ENCODE measurements at regions not wholly inside any gene's neighbourhood (a gene's known extent, or its start where the extent isn't known, plus 50 kb on each side); places are given as distances from the start of the nearest gene placed in this dataset.

- H3K9me3 Mint-ChIP-seq: no peaks in the 10 kb centered on the region
- H3K36me3 Mint-ChIP-seq (ENCODE audit: low read depth): no peaks in the 10 kb centered on the region
- DNase-seq (ENCODE audit: low spot score): no peak
- intact Hi-C loops (cut with micrococcal nuclease): no loop called here
- H3K4me1 Mint-ChIP-seq (ENCODE audit: low read depth): no peaks in the 10 kb centered on the region
- no peak overlapping the region for H3K4me3 Mint-ChIP-seq (ENCODE audit: low read depth)
- H3K27ac Mint-ChIP-seq: no peak overlapping the region
- peaks cover 2% of the 10 kb centered on the region for H3K27me3 Mint-ChIP-seq (ENCODE audit: low read depth)
Observed at GRCh38 chr6:163671355-163671754, 256.8 kb downstream of the QKI start.

- Mint-ChIP-seq H3K27ac (no peak overlapping the region), H3K27me3 (ENCODE audit: low read depth) (peaks cover 2% of the 10 kb centered on the region), H3K9me3 (no peaks in the 10 kb centered on the region), H3K4me1 (ENCODE audit: low read depth) (no peaks in the 10 kb centered on the region), H3K36me3 (ENCODE audit: low read depth) (no peaks in the 10 kb centered on the region), H3K4me3 (ENCODE audit: low read depth) (no peak overlapping the region)
- no peak for DNase-seq (ENCODE audit: low spot score)
- intact Hi-C loops (cut with micrococcal nuclease): no loop called here
Observed at GRCh38 chr6:163670336-163670735, 255.8 kb downstream of the QKI start.

GRCh38 chr6:163668061-163668426, 253.5 kb downstream of the QKI start:
- no peak for DNase-seq (ENCODE audit: low spot score)
- Mint-ChIP-seq H3K9me3 (no peaks in the 10 kb centered on the region), H3K27ac (no peak overlapping the region), H3K4me3 (ENCODE audit: low read depth) (no peak overlapping the region), H3K27me3 (ENCODE audit: low read depth) (no peaks in the 10 kb centered on the region), H3K4me1 (ENCODE audit: low read depth) (no peaks in the 10 kb centered on the region), H3K36me3 (ENCODE audit: low read depth) (no peaks in the 10 kb centered on the region)
- intact Hi-C loops (cut with micrococcal nuclease): no loop called here

- no peak overlapping the region for H3K4me3 Mint-ChIP-seq (ENCODE audit: low read depth)
- H3K27ac Mint-ChIP-seq: no peak overlapping the region
- no peak for DNase-seq (ENCODE audit: low spot score)
- intact Hi-C loops (cut with micrococcal nuclease): no loop called here
- no peaks in the 10 kb centered on the region for H3K36me3 Mint-ChIP-seq (ENCODE audit: low read depth)
- no peaks in the 10 kb centered on the region for H3K9me3 Mint-ChIP-seq
- no peaks in the 10 kb centered on the region for H3K27me3 Mint-ChIP-seq (ENCODE audit: low read depth)
- H3K4me1 Mint-ChIP-seq (ENCODE audit: low read depth): no peaks in the 10 kb centered on the region
Observed at GRCh38 chr6:163667372-163668060, 253.0 kb downstream of the QKI start.

GRCh38 chr6:163665464-163665863, 250.9 kb downstream of the QKI start:
- no peaks in the 10 kb centered on the region for H3K27me3 Mint-ChIP-seq (ENCODE audit: low read depth)
- intact Hi-C loops (cut with micrococcal nuclease): no loop called here
- no peaks in the 10 kb centered on the region for H3K4me1 Mint-ChIP-seq (ENCODE audit: low read depth)

GRCh38 chr6:163663575-163663974, 249.1 kb downstream of the QKI start:
- Mint-ChIP-seq H3K27ac (no peak overlapping the region), H3K36me3 (ENCODE audit: low read depth) (no peaks in the 10 kb centered on the region), H3K4me1 (ENCODE audit: low read depth) (no peaks in the 10 kb centered on the region), H3K9me3 (no peaks in the 10 kb centered on the region), H3K4me3 (ENCODE audit: low read depth) (no peak overlapping the region), H3K27me3 (ENCODE audit: low read depth) (peaks cover 5% of the 10 kb centered on the region)
- intact Hi-C loops (cut with micrococcal nuclease): no loop called here
- no peak for DNase-seq (ENCODE audit: low spot score)

More at GRCh38 chr6:163665464-163665863, 250.9 kb downstream of the QKI start:
- H3K9me3 Mint-ChIP-seq: no peaks in the 10 kb centered on the region
- no peak overlapping the region for H3K4me3 Mint-ChIP-seq (ENCODE audit: low read depth)
- no peak for DNase-seq (ENCODE audit: low spot score)
- H3K36me3 Mint-ChIP-seq (ENCODE audit: low read depth): no peaks in the 10 kb centered on the region
- no peak overlapping the region for H3K27ac Mint-ChIP-seq

GRCh38 chr6:163662604-163663225, 248.2 kb downstream of the QKI start:
- intact Hi-C loops (cut with micrococcal nuclease): no loop called here
- Mint-ChIP-seq H3K36me3 (ENCODE audit: low read depth) (no peaks in the 10 kb centered on the region), H3K27ac (no peak overlapping the region), H3K9me3 (no peaks in the 10 kb centered on the region), H3K4me1 (ENCODE audit: low read depth) (no peaks in the 10 kb centered on the region), H3K4me3 (ENCODE audit: low read depth) (no peak overlapping the region), H3K27me3 (ENCODE audit: low read depth) (peaks cover 7% of the 10 kb centered on the region)
- no peak for DNase-seq (ENCODE audit: low spot score)

GRCh38 chr6:163661272-163661671, 246.8 kb downstream of the QKI start:
- no peak overlapping the region for H3K27ac Mint-ChIP-seq

GRCh38 chr6:163659803-163660202, 245.3 kb downstream of the QKI start:
- intact Hi-C loops (cut with micrococcal nuclease): no loop called here

More at GRCh38 chr6:163661272-163661671, 246.8 kb downstream of the QKI start:
- H3K27me3 Mint-ChIP-seq (ENCODE audit: low read depth): peaks cover 7% of the 10 kb centered on the region
- H3K4me1 Mint-ChIP-seq (ENCODE audit: low read depth): no peaks in the 10 kb centered on the region
- no peak overlapping the region for H3K4me3 Mint-ChIP-seq (ENCODE audit: low read depth)
- DNase-seq (ENCODE audit: low spot score): no peak
- intact Hi-C loops (cut with micrococcal nuclease): no loop called here
- H3K9me3 Mint-ChIP-seq: no peaks in the 10 kb centered on the region
- H3K36me3 Mint-ChIP-seq (ENCODE audit: low read depth): no peaks in the 10 kb centered on the region

GRCh38 chr6:163655217-163656121, 241.0 kb downstream of the QKI start:
- no peaks in the 10 kb centered on the region for H3K36me3 Mint-ChIP-seq (ENCODE audit: low read depth)
- peaks cover 7% of the 10 kb centered on the region for H3K27me3 Mint-ChIP-seq (ENCODE audit: low read depth)
- no peaks in the 10 kb centered on the region for H3K4me1 Mint-ChIP-seq (ENCODE audit: low read depth)

More at GRCh38 chr6:163659803-163660202, 245.3 kb downstream of the QKI start:
- Mint-ChIP-seq H3K4me3 (ENCODE audit: low read depth) (no peak overlapping the region), H3K4me1 (ENCODE audit: low read depth) (no peaks in the 10 kb centered on the region), H3K9me3 (no peaks in the 10 kb centered on the region), H3K27me3 (ENCODE audit: low read depth) (peaks cover 7% of the 10 kb centered on the region), H3K36me3 (ENCODE audit: low read depth) (no peaks in the 10 kb centered on the region), H3K27ac (no peak overlapping the region)
- no peak for DNase-seq (ENCODE audit: low spot score)

GRCh38 chr6:163651915-163652668, 237.6 kb downstream of the QKI start:
- H3K4me3 Mint-ChIP-seq (ENCODE audit: low read depth): no peak overlapping the region
- H3K4me1 Mint-ChIP-seq (ENCODE audit: low read depth): no peaks in the 10 kb centered on the region
- H3K27ac Mint-ChIP-seq: no peak overlapping the region
- DNase-seq (ENCODE audit: low spot score): no peak
- no peaks in the 10 kb centered on the region for H3K9me3 Mint-ChIP-seq
- intact Hi-C loops (cut with micrococcal nuclease): no loop called here
- H3K36me3 Mint-ChIP-seq (ENCODE audit: low read depth): no peaks in the 10 kb centered on the region
- no peaks in the 10 kb centered on the region for H3K27me3 Mint-ChIP-seq (ENCODE audit: low read depth)

More at GRCh38 chr6:163655217-163656121, 241.0 kb downstream of the QKI start:
- DNase-seq (ENCODE audit: low spot score): no peak
- Mint-ChIP-seq H3K4me3 (ENCODE audit: low read depth) (no peak overlapping the region), H3K9me3 (no peaks in the 10 kb centered on the region), H3K27ac (no peak overlapping the region)
- intact Hi-C loops (cut with micrococcal nuclease): no loop called here

- no peaks in the 10 kb centered on the region for H3K4me1 Mint-ChIP-seq (ENCODE audit: low read depth)
- H3K27ac Mint-ChIP-seq: no peak overlapping the region
- H3K27me3 Mint-ChIP-seq (ENCODE audit: low read depth): no peaks in the 10 kb centered on the region
- H3K4me3 Mint-ChIP-seq (ENCODE audit: low read depth): no peak overlapping the region
- no peaks in the 10 kb centered on the region for H3K9me3 Mint-ChIP-seq
- intact Hi-C loops (cut with micrococcal nuclease): no loop called here
- no peaks in the 10 kb centered on the region for H3K36me3 Mint-ChIP-seq (ENCODE audit: low read depth)
- no peak for DNase-seq (ENCODE audit: low spot score)
Observed at GRCh38 chr6:163651426-163651825, 236.9 kb downstream of the QKI start.
